Fibroblast of lung (primary cell): ENCODE measurements at regions not wholly inside any gene's neighbourhood (a gene's known extent, or its start where the extent isn't known, plus 50 kb on each side); places are given as distances from the start of the nearest gene placed in this dataset.

ENCODE experiments used
- DNase-seq, 2 donors: peaks; one replicate each; pipeline versions ENCODE4 v3.0.0 to v3.0.0-alpha.2; 2010; ENCODE audit warnings: low read depth in 2 of 2
- H2AFZ ChIP-seq: 2 replicates; pipeline ENCODE4 v1.5.1; 2012; ENCODE audit warnings: low read length, control low read depth, inconsistent platforms
- H3K27ac ChIP-seq: 2 replicates; pipeline ENCODE4 v1.5.1; 2011; ENCODE audit warnings: low read length, control low read depth; ENCODE audit not compliant: insufficient read depth
- H3K27me3 ChIP-seq: 2 replicates; pipeline ENCODE4 v1.5.1; 2011; ENCODE audit warnings: mild to moderate bottlenecking, low read length; ENCODE audit not compliant: control insufficient read depth, insufficient read depth
- H3K36me3 ChIP-seq: 2 replicates; pipeline ENCODE4 v1.5.1; 2011; ENCODE audit warnings: low read length; ENCODE audit not compliant: control insufficient read depth, insufficient read depth
- H3K4me1 ChIP-seq: 2 replicates; pipeline ENCODE4 v1.5.1; 2011; ENCODE audit warnings: low read length; ENCODE audit not compliant: control insufficient read depth, insufficient read depth; ENCODE audit errors: extremely low read depth
- H3K4me2 ChIP-seq: 2 replicates; pipeline ENCODE4 v1.5.1; 2011; ENCODE audit warnings: low read length, control low read depth; ENCODE audit not compliant: insufficient read depth; ENCODE audit errors: extremely low read depth
- H3K4me3 ChIP-seq, 4 experiments: fragments of 200-600 bp in 1 of 4; sonication (generic) in 1 of 4; replicated peaks in 1 of 4; 2 replicates each; pipeline ENCODE4 v1.5.1; 2011 to 2016; ENCODE audit warnings: low read length in 4 of 4, low read depth in 3 of 4, mild to moderate bottlenecking in 3 of 4, control low read depth in 2 of 4, inconsistent platforms in 1 of 4, mixed read lengths in 1 of 4; ENCODE audit not compliant: insufficient read depth in 1 of 4; ENCODE audit errors: control extremely low read depth in 1 of 4
- H3K79me2 ChIP-seq: 2 replicates; pipeline ENCODE4 v1.5.1; 2012; ENCODE audit warnings: mild to moderate bottlenecking, low read length, inconsistent platforms; ENCODE audit not compliant: control insufficient read depth, insufficient read depth
- H3K9ac ChIP-seq: 2 replicates; pipeline ENCODE4 v1.5.1; 2011; ENCODE audit warnings: mild to moderate bottlenecking, low read length, control low read depth; ENCODE audit not compliant: insufficient read depth
- H3K9me3 ChIP-seq: 2 replicates; pipeline ENCODE4 v1.5.1; 2012; ENCODE audit warnings: low read depth, low read length; ENCODE audit not compliant: control insufficient read depth, insufficient read depth
- H4K20me1 ChIP-seq: 2 replicates; pipeline ENCODE4 v1.5.1; 2011; ENCODE audit warnings: low read length; ENCODE audit not compliant: control insufficient read depth, insufficient read depth; ENCODE audit errors: extremely low read depth
- CTCF ChIP-seq, 2 donors: IDR thresholded peaks in 1 of 2; conservative IDR thresholded peaks in 1 of 2; 1 replicate in 1 of 2; 2 replicates in 1 of 2; pipeline ENCODE4 v1.5.1; 2011 to 2012; ENCODE audit warnings: low read length in 2 of 2, control low read depth in 1 of 2, inconsistent platforms in 1 of 2, low read depth in 1 of 2, mild to moderate bottlenecking in 1 of 2
- EZH2 ChIP-seq: IDR thresholded peaks from 2 replicates; pipeline ENCODE4 v1.5.1; 2012; ENCODE audit warnings: low read length, control low read depth, mild to moderate bottlenecking; ENCODE audit errors: missing control alignments

DNA sequence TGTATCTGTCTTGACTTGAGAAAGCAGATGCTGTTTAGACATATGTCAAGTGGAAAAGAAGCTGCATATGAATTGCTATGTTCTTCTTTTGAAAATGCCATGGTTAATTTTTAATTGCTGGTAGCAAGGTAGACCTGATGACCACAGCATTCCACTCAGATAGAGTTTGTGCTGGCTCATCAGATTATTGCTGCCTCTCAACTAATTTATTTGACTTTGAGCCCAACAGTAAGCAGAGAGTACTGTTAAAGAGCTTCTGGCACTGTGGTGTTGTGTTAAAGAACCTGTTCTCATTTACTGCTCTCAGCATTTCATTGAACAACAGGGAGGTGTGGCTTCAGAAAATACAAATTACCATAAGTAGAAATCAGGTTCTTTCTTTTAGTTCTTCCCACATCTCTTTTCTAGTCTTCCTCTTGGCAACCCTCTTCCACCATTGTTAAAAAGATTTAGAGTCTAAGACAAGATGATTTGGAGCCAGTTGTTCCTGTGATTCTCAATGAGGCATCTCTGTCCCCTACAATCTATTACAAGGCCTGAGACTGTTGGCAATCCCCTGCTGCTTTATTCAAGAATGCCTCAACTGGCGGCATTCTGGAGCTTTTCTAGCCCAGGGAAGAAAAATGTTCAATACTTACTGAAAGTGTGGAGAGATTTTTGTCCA is 967.6 kb upstream of the GJE1 start:
- Histone ChIP-seq H3K27ac (no peak overlapping the region), H3K4me2 (no peak overlapping the region), H3K9me3 (no peaks in the 10 kb centered on the region), H3K27me3 (no peaks in the 10 kb centered on the region), H3K9ac (no peak overlapping the region), H2AFZ (no peak overlapping the region), H3K4me3 (no peak overlapping the region), H3K4me1 (no peaks in the 10 kb centered on the region), H3K36me3 (no peaks in the 10 kb centered on the region), H4K20me1 (no peaks in the 10 kb centered on the region), H3K79me2 (no peaks in the 10 kb centered on the region)
- TF ChIP-seq EZH2 (no peak), CTCF (conservative IDR thresholded peaks at IDR 0.05 in 1 of 2, IDR thresholded peaks at IDR 0.05 in 1 of 2; ENCODE audit: low read depth in 1 of 2, low read length in 2 of 2) (no peak)
- DNase-seq = no peak

- H3K4me3 ChIP-seq = no peak overlapping the region
- peak in 1 of 2 donors; percentile 76 for DNase-seq
- H3K27me3 ChIP-seq = no peaks in the 10 kb centered on the region
- H3K27ac ChIP-seq = no peak overlapping the region
- H3K36me3 ChIP-seq = no peaks in the 10 kb centered on the region
- no peak overlapping the region for H3K9ac ChIP-seq
- H3K4me1 ChIP-seq = no peaks in the 10 kb centered on the region
- H3K79me2 ChIP-seq = no peaks in the 10 kb centered on the region
- no peaks in the 10 kb centered on the region for H4K20me1 ChIP-seq
- no peak overlapping the region for H3K4me2 ChIP-seq
- TF ChIP-seq EZH2 (no peak), CTCF (conservative IDR thresholded peaks at IDR 0.05 in 1 of 2, IDR thresholded peaks at IDR 0.05 in 1 of 2; ENCODE audit: low read depth in 1 of 2, low read length in 2 of 2) (no peak)
- H2AFZ ChIP-seq = no peak overlapping the region
- H3K9me3 ChIP-seq = no peaks in the 10 kb centered on the region
These were observed 968.5 kb upstream of the GJE1 start for GRCh38 chr6:141164042-141164743.

- TF ChIP-seq CTCF (conservative IDR thresholded peaks at IDR 0.05 in 1 of 2, IDR thresholded peaks at IDR 0.05 in 1 of 2; ENCODE audit: low read depth in 1 of 2, low read length in 2 of 2) (no peak), EZH2 (no peak)
- no peak overlapping the region for H3K27ac ChIP-seq
- H3K36me3 ChIP-seq = no peaks in the 10 kb centered on the region
- H3K27me3 ChIP-seq = no peaks in the 10 kb centered on the region
- no peak overlapping the region for H3K9ac ChIP-seq
- no peaks in the 10 kb centered on the region for H3K4me1 ChIP-seq
- H3K79me2 ChIP-seq = no peaks in the 10 kb centered on the region
- no peaks in the 10 kb centered on the region for H3K9me3 ChIP-seq
- DNase-seq = no peak
- H4K20me1 ChIP-seq = no peaks in the 10 kb centered on the region
- H2AFZ ChIP-seq = no peak overlapping the region
- no peak overlapping the region for H3K4me3 ChIP-seq
- H3K4me2 ChIP-seq = no peak overlapping the region
These were observed 969.6 kb upstream of the GJE1 start for GRCh38 chr6:141163107-141163506.
